ENCODE measurements at regions not wholly inside any gene's neighbourhood (a gene's known extent, or its start where the extent isn't known, plus 50 kb on each side); places are given as distances from the start of the nearest gene placed in this dataset.

GRCh38 chr5:34503379-34504253 lies 152.5 kb upstream of the RAI14 start:
- DNase-seq (ENCODE audit: low read depth in 2 of 2) = no peak

DNA sequence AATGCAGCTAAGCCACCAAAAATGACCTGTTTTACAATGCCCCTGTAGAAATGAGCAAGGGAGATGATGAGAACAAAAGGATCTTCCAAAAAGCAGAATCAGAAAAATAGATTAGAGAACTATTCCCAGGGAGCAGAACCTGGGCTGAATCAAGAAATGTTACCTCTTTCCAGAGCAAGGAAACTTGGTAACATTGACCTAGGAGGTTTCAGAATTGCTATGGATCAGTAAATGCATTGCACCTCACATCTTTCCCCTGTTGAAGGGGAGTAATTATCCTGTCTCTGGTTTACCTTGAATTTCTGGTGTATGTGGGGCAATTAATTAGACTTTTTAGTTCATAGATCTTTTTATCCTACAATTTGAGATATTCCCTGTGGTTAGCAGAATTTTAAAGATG lies 151.2 kb upstream of the RAI14 start:
- no peak for DNase-seq (ENCODE audit: low read depth in 2 of 2)

- no peak for DNase-seq (ENCODE audit: low read depth in 2 of 2)
Observed at GRCh38 chr5:34505731-34506130, 150.4 kb upstream of the RAI14 start.

- DNase-seq (ENCODE audit: low read depth in 2 of 2) = no peak
Observed at GRCh38 chr5:34507933-34508332, 148.2 kb upstream of the RAI14 start.

GRCh38 chr5:34509392-34509791 lies 146.7 kb upstream of the RAI14 start:
- DNase-seq (ENCODE audit: low read depth in 2 of 2) = no peak

- DNase-seq (ENCODE audit: low read depth in 2 of 2) = no peak
Observed at GRCh38 chr5:34510002-34510401, 146.1 kb upstream of the RAI14 start.

DNA sequence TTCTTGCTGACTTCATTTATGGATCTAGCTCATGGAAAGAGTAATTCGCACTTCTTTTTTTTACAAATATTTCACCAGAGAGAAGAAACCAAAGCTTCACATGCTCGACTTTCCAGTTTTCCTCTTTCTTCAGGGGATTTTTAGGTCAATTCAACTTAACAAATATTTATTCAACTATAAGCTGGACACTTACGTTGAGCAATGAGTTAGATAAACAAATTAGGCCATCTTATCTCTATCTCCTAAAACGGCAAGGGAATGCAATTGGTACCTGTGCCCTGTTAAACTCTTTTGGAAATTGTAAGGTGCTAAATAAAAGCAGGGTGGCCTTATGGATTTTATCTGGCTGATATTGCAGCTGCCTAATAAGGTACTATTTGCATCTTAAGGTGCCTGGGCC lies 145.1 kb upstream of the RAI14 start:
- DNase-seq (ENCODE audit: low read depth in 2 of 2) = no peak

DNA sequence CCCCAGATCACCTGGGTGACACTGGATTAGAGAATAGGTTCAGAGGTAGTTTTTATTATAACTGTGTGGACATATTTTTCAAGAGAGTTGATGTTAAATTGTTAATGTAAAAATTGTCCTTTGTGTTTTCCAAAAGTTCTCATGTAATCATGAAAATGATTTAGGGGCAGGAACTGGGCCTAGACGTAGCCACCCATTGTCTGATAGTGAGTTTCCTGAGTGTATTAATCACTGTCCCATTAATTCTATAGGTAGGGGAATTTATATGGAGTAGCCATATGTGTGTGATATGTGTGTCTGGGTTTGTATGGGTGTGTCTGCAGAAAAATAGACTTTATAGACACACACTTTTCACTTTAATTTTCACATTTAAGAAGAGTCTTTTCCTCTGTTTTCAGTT lies 144.6 kb upstream of the RAI14 start:
- no peak for DNase-seq (ENCODE audit: low read depth in 2 of 2)

- no peak for DNase-seq (ENCODE audit: low read depth in 2 of 2)
Observed at GRCh38 chr5:34511915-34512314, 144.2 kb upstream of the RAI14 start.

GRCh38 chr5:34516166-34516565 lies 140.0 kb upstream of the RAI14 start:
- DNase-seq (ENCODE audit: low read depth in 2 of 2) = no peak

- no peak for DNase-seq (ENCODE audit: low read depth in 2 of 2)
Observed at GRCh38 chr5:34516686-34517085, 139.4 kb upstream of the RAI14 start.

DNA sequence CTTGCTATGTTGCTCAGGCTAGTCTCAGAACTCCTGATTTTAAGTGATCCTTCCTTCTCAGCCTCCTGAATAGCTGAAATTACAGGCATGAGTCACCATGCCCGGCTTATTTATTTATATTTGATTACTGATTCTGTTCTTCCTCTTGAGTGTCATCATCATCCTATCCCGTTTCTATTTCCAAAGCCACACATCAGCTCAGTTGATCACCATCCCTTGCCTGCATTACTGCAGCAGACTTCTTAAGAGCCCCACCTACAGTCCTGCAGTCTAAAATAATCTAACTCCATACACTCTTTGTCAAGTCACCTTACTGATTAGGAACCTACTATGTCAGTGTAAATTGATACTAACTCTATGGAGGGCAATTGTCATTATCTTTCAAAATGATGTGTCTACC lies 138.9 kb upstream of the RAI14 start:
- DNase-seq (ENCODE audit: low read depth in 2 of 2) = no peak

- no peak for DNase-seq (ENCODE audit: low read depth in 2 of 2)
Observed at GRCh38 chr5:34519489-34520220, 136.5 kb upstream of the RAI14 start.

DNA sequence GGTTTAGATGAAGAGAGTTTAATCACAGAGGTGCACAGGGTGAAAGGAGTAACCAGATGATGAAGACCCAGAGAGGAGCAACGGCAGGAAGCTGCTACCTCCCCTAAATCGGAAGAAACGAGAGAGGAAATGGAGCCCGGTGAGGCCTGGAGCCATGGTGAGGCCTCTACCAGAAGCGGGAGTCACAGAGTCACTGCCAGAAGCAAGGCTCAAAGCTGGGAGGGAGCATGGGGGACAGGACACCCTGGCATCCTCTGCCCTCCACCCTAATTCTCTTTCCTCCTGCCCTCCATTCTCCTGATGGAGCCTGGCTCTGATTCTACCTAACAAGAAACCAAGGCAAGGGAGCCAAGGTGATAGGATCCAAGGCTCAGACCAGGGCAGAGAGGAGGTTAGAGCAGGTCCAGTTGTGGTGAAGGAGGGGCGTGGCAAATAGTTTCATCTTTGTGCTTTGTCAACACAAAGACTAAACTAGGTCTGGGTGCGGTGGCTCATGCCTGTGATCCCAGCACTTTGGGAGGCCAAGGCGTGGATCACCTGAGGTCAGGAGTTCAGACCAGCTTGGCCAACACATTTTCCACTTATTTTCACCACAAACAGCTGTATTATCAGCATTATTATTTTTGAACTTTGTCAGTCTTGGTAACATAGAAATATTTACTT lies 134.4 kb upstream of the RAI14 start:
- DNase-seq (ENCODE audit: low read depth in 2 of 2) = no peak

DNA sequence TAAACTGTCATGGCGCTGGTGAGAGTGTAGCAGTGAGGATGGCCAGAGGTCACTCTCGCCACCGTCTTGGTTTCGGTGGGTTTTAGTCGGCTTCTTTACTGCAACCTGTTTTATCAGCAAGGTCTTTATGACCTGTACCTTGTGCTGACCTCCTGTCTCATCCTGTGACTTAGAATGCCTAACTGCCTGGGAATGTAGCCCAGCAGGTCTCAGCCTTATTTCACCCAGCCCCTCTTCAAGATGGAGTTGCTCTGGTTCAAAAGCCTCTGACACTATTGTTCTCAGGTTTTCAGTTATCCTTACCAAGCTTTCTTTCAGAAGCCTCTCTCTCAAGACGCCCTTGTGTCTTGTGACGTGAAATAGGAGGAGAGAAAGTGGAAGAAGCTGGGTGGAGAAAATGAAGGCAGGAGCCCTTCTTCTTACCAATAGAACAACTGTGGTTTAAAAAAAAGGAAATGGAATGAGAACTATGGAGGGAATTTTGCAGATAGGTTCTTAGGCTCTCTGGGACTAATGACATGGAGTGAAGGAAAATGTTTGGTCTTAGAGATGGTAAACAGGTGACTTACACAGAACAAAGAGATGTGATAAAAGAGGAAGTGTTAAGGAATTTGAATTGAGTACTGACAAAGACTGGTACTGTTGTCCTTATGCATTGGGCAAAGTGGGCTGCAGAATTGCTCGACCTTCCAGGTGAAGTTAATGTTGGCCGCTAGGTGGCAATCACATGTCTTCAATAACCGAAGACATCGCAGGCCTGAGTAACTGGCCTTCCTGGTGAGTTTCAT lies 133.3 kb upstream of the RAI14 start:
- peak; percentile 23 to 24 for DNase-seq (ENCODE audit: low read depth in 2 of 2)

DNA sequence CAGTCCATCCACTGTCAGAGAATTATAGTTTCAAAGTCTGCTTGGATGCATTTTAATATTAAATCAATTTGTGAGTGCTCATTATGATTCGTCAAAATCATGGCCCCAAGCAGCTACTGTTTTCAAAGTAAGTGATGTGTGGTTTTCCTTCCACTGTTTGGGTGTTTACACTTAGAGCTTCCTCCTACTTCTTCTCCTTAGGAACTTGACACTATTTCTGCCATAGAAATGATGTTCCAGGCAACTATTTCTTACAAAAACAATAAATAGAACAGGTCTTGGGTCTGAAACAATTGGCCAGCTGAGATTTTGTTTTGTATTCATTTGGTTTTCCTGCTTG lies 132.8 kb upstream of the RAI14 start:
- no peak for DNase-seq (ENCODE audit: low read depth in 2 of 2)

DNA sequence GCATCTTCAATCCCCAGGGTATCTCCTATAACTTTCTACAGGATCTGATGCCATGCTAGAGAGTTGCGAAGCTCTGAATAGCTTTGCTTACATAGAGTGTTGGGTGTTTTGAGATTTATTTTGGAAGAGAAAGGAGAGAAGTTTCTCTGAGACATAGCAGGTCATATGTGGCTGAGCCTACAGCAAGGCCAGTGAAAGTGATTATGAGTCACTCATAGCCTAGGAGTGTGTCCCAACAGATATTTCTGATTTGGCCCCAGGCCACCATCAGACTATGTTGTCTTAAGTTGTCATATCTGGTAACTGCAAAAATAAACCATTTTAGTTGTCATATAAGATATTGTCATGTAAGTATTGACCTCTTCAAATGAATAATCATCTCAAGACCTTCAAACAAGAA lies 132.0 kb upstream of the RAI14 start:
- DNase-seq (ENCODE audit: low read depth in 2 of 2) = no peak

GRCh38 chr5:34525761-34526160 lies 130.4 kb upstream of the RAI14 start:
- DNase-seq (ENCODE audit: low read depth in 2 of 2) = no peak

GRCh38 chr5:34526682-34527305 lies 129.3 kb upstream of the RAI14 start:
- DNase-seq (ENCODE audit: low read depth in 2 of 2) = no peak

- DNase-seq (ENCODE audit: low read depth in 2 of 2) = no peak
Observed at GRCh38 chr5:34529581-34530331, 126.4 kb upstream of the RAI14 start.

- DNase-seq (ENCODE audit: low read depth in 2 of 2) = no peak
Observed at GRCh38 chr5:34530637-34531036, 125.5 kb upstream of the RAI14 start.
